H1 (cell line): ENCODE measurements at regions not wholly inside any gene's neighbourhood (a gene's known extent, or its start where the extent isn't known, plus 50 kb on each side); places are given as distances from the start of the nearest gene placed in this dataset.

Source experiments
- CTCF ChIA-PET: fragments of 300-600 bp; sonication (Branson Sonifier 250); formaldehyde crosslinking; loops from one replicate; lab custom pipeline; 2021; ENCODE audit not compliant: partially characterized antibody; lab: Charles Lee
- POLR2A ChIA-PET: fragments of 300-600 bp; sonication (Branson Sonifier 250); formaldehyde crosslinking; loops from one replicate; lab custom pipeline; 2021; ENCODE audit warnings: inconsistent platforms; ENCODE audit not compliant: partially characterized antibody; lab: Charles Lee
- DNase-seq, 2 experiments: peaks; one replicate each; pipeline versions ENCODE4 v3.0.0 to v3.0.0-alpha.2; 2010 to 2022; ENCODE audit warnings: low spot score in 2 of 2, low read depth in 1 of 2, mixed read lengths in 1 of 2
- FAIRE-seq: peaks from 2 replicates; lab custom pipeline; 2011; peaks lifted over from hg19 to GRCh38; lab: Jason Lieb, UNC
- H2AFZ ChIP-seq: 2 replicates; pipeline ENCODE4 v1.8.1; 2012; ENCODE audit warnings: low read length, inconsistent platforms
- H2AK5ac ChIP-seq: 2 replicates; pipeline ENCODE4 v1.6.1; 2013; ENCODE audit warnings: low read depth, low read length
- H2BK120ac ChIP-seq: replicated peaks from 2 replicates; pipeline ENCODE3; 2013; ENCODE audit warnings: low read depth, low read length, inconsistent platforms
- H2BK12ac ChIP-seq: 2 replicates; pipeline ENCODE4 v1.6.1; 2013; ENCODE audit warnings: low read depth, low read length
- H2BK15ac ChIP-seq: 2 replicates; pipeline ENCODE4 v1.6.1; 2013; ENCODE audit warnings: low read length
- H2BK20ac ChIP-seq: 2 replicates; pipeline ENCODE4 v1.6.1; 2013; ENCODE audit warnings: low read length
- H2BK5ac ChIP-seq: 2 replicates; pipeline ENCODE4 v1.6.1; 2013; ENCODE audit warnings: low read depth, low read length
- H3K14ac ChIP-seq: 2 replicates; pipeline ENCODE4 v1.6.1; 2013; ENCODE audit warnings: inconsistent platforms; ENCODE audit not compliant: insufficient read length
- H3K18ac ChIP-seq: 2 replicates; pipeline ENCODE4 v1.6.1; 2013; ENCODE audit warnings: low read length; ENCODE audit errors: extremely low read depth
- H3K23ac ChIP-seq: 2 replicates; pipeline ENCODE4 v1.6.1; 2013; ENCODE audit warnings: inconsistent platforms; ENCODE audit not compliant: insufficient read length
- H3K23me2 ChIP-seq: 2 replicates; pipeline ENCODE4 v1.6.1; 2013; ENCODE audit warnings: low read depth, low read length
- H3K27ac ChIP-seq: 2 replicates; pipeline ENCODE4 v1.6.1; 2011; ENCODE audit warnings: low read depth, low read length, inconsistent platforms
- H3K27me3 ChIP-seq, 4 experiments: replicated peaks in 1 of 4; 1 replicate in 1 of 4; 2 replicates in 3 of 4; pipeline versions ENCODE4 v1.6.1 to v1.8.1; 2011 to 2013; ENCODE audit warnings: low read length in 3 of 4, mild to moderate bottlenecking in 3 of 4, inconsistent platforms in 2 of 4, mixed read lengths in 2 of 4, moderate library complexity in 1 of 4; ENCODE audit not compliant: control insufficient read depth in 3 of 4, insufficient read depth in 3 of 4; ENCODE audit errors: extremely low read depth in 1 of 4
- H3K36me3 ChIP-seq, 4 experiments: 2 replicates each; pipeline versions ENCODE4 v1.6.1 to v1.8.1; 2011 to 2013; ENCODE audit warnings: mild to moderate bottlenecking in 4 of 4, low read length in 3 of 4, moderate library complexity in 2 of 4, control low read depth in 1 of 4, inconsistent platforms in 1 of 4; ENCODE audit not compliant: insufficient read depth in 4 of 4, control insufficient read depth in 2 of 4
- H3K4ac ChIP-seq: replicated peaks from 2 replicates; pipeline ENCODE3; 2013; ENCODE audit warnings: low read length, low read depth, mixed read lengths, inconsistent platforms; ENCODE audit not compliant: insufficient read length
- H3K4me1 ChIP-seq, 4 experiments: replicated peaks in 1 of 4; 1 replicate in 1 of 4; 2 replicates in 3 of 4; pipeline versions ENCODE4 v1.6.1 to v1.8.1; 2011 to 2013; ENCODE audit warnings: low read length in 3 of 4, inconsistent platforms in 2 of 4, mixed read lengths in 1 of 4; ENCODE audit not compliant: insufficient read depth in 4 of 4, control insufficient read depth in 3 of 4
- H3K4me2 ChIP-seq, 2 experiments: 2 replicates each; pipeline versions ENCODE4 v1.6.1 to v1.8.1; 2011 to 2013; ENCODE audit warnings: low read depth in 2 of 2, low read length in 2 of 2, control low read depth in 1 of 2, inconsistent platforms in 1 of 2, mild to moderate bottlenecking in 1 of 2; ENCODE audit not compliant: insufficient read depth in 1 of 2
- H3K4me3 ChIP-seq, 4 experiments: fragments of 200-600, 300-600 bp in 1 of 4; sonication (generic), shearing (Covaris generic), sonication (Bioruptor Twin) in 1 of 4; 2 replicates each; pipeline versions ENCODE4 v1.5.1 to v1.8.1; 2011 to 2016; ENCODE audit warnings: low read length in 4 of 4, low read depth in 3 of 4, control low read depth in 2 of 4, inconsistent platforms in 2 of 4, mild to moderate bottlenecking in 2 of 4, mixed read lengths in 1 of 4, moderate library complexity in 1 of 4; ENCODE audit not compliant: insufficient read depth in 2 of 4; ENCODE audit errors: extremely low read depth in 1 of 4
- H3K56ac ChIP-seq: replicated peaks from 2 replicates; pipeline ENCODE3; 2013; ENCODE audit warnings: low read depth, mild to moderate bottlenecking, mixed read lengths, low read length, inconsistent platforms; ENCODE audit not compliant: insufficient read length
- H3K79me1 ChIP-seq: 2 replicates; pipeline ENCODE4 v1.6.1; 2013; ENCODE audit warnings: low read depth, low read length, control low read depth
- H3K79me2 ChIP-seq, 2 experiments: 2 replicates each; pipeline versions ENCODE4 v1.6.1 to v1.8.1; 2012 to 2013; ENCODE audit warnings: low read length in 2 of 2, mild to moderate bottlenecking in 2 of 2, inconsistent platforms in 1 of 2; ENCODE audit not compliant: insufficient read depth in 2 of 2, control insufficient read depth in 1 of 2
- H3K9ac ChIP-seq, 4 experiments: replicated peaks in 1 of 4; 1 replicate in 1 of 4; 2 replicates in 3 of 4; pipeline versions ENCODE4 v1.6.1 to v1.8.1; 2011 to 2013; ENCODE audit warnings: low read depth in 3 of 4, low read length in 3 of 4, control low read depth in 2 of 4, mild to moderate bottlenecking in 2 of 4, moderate library complexity in 2 of 4, inconsistent platforms in 1 of 4; ENCODE audit errors: extremely low read depth in 1 of 4
- H3K9me3 ChIP-seq, 2 experiments: 2 replicates each; pipeline versions ENCODE4 v1.6.1 to v1.8.1; 2012 to 2013; ENCODE audit warnings: mild to moderate bottlenecking in 2 of 2, moderate library complexity in 2 of 2, control low read depth in 1 of 2, inconsistent platforms in 1 of 2, low read depth in 1 of 2, low read length in 1 of 2, mixed read lengths in 1 of 2; ENCODE audit not compliant: insufficient read depth in 2 of 2
- H4K20me1 ChIP-seq, 2 experiments: replicated peaks in 1 of 2; 2 replicates each; pipeline versions ENCODE3 to v1.8.1; 2011 to 2013; ENCODE audit warnings: inconsistent platforms in 2 of 2, low read length in 2 of 2, mild to moderate bottlenecking in 1 of 2; ENCODE audit not compliant: insufficient read depth in 2 of 2, control insufficient read depth in 1 of 2
- H4K5ac ChIP-seq: 2 replicates; pipeline ENCODE4 v1.6.1; 2013; ENCODE audit warnings: low read length, low read depth, mixed read lengths, inconsistent platforms; ENCODE audit not compliant: insufficient read length
- H4K8ac ChIP-seq: 2 replicates; pipeline ENCODE4 v1.8.0; 2013; ENCODE audit warnings: mild to moderate bottlenecking, moderate library complexity, low read length, inconsistent platforms; ENCODE audit not compliant: insufficient read depth; ENCODE audit errors: extremely low read depth
- H4K91ac ChIP-seq: replicated peaks from 2 replicates; pipeline ENCODE3; 2013; ENCODE audit warnings: low read length, mixed read lengths, inconsistent platforms; ENCODE audit not compliant: insufficient read length
- ATF3 ChIP-seq: IDR thresholded peaks from 2 replicates; pipeline ENCODE4 v1.6.1; 2011; ENCODE audit warnings: low read depth, mild to moderate bottlenecking, low read length; ENCODE audit not compliant: insufficient read depth
- BACH1 ChIP-seq: IDR thresholded peaks from 2 replicates; pipeline ENCODE4 v1.6.1; 2012; ENCODE audit warnings: low read length, improper control_type of control experiment
- BCL11A ChIP-seq, 2 experiments: IDR thresholded peaks; one replicate each; pipeline ENCODE4 v1.6.1; 2011; ENCODE audit warnings: low read depth in 2 of 2, low read length in 2 of 2, mild to moderate bottlenecking in 2 of 2
- CBX8 ChIP-seq: fragments of 300-800, 300-1000 bp; sonication (generic); IDR thresholded peaks from 2 replicates; pipeline ENCODE4 v1.7.1; 2016; ENCODE audit warnings: low read depth, low read length, borderline replicate concordance
- CREB1 ChIP-seq: IDR thresholded peaks from 2 replicates; pipeline ENCODE4 v1.6.1; 2012; ENCODE audit warnings: inconsistent platforms
- E2F6 ChIP-seq: IDR thresholded peaks from 2 replicates; pipeline ENCODE4 v1.6.1; 2012; ENCODE audit warnings: inconsistent platforms
- EP300 ChIP-seq, 2 experiments: IDR thresholded peaks; 1 replicate in 1 of 2; 2 replicates in 1 of 2; pipeline ENCODE4 v1.6.1; 2011 to 2012; ENCODE audit warnings: low read depth in 2 of 2, low read length in 2 of 2, mild to moderate bottlenecking in 2 of 2, borderline replicate concordance in 1 of 2, inconsistent platforms in 1 of 2, moderate library complexity in 1 of 2
- FOSL1 ChIP-seq: IDR thresholded peaks from 2 replicates; pipeline ENCODE4 v1.6.1; 2011; ENCODE audit warnings: mild to moderate bottlenecking, low read depth, low read length, moderate library complexity; ENCODE audit not compliant: insufficient read depth
- HDAC6 ChIP-seq: IDR thresholded peaks from one replicate; pipeline ENCODE4 v1.7.1; 2012; ENCODE audit warnings: low read depth, mild to moderate bottlenecking, inconsistent platforms, low read length, moderate library complexity
- POU5F1 ChIP-seq: IDR thresholded peaks from 2 replicates; pipeline ENCODE4 v1.6.1; 2011; ENCODE audit warnings: low read depth, mild to moderate bottlenecking, low read length, moderate library complexity
- RFX5 ChIP-seq: IDR thresholded peaks from 2 replicates; pipeline ENCODE4 v1.6.1; 2011; ENCODE audit warnings: low read depth, low read length, improper control_type of control experiment, borderline replicate concordance
- SP1 ChIP-seq: IDR thresholded peaks from 2 replicates; pipeline ENCODE4 v1.6.1; 2011; ENCODE audit warnings: low read depth, low read length
- SRF ChIP-seq: IDR thresholded peaks from 2 replicates; pipeline ENCODE4 v1.6.1; 2011; ENCODE audit warnings: mild to moderate bottlenecking, low read depth, low read length, moderate library complexity
- TCF12 ChIP-seq: IDR thresholded peaks from 2 replicates; pipeline ENCODE4 v1.6.1; 2011; ENCODE audit warnings: low read depth, mild to moderate bottlenecking, low read length
- YY1 ChIP-seq: IDR thresholded peaks from 2 replicates; pipeline ENCODE4 v1.6.1; 2011; ENCODE audit warnings: low read depth, mild to moderate bottlenecking, low read length
- WGBS, 2 experiments: shearing (Covaris generic) in 1 of 2; methylation state at CpG; one replicate each; pipeline versions ENCODE4 v1.1.6 to v1.1.7; 2013 to 2015; ENCODE audit warnings: low lambda C conversion rate in 2 of 2, mixed read lengths in 2 of 2, inconsistent platforms in 1 of 2, low coverage in 1 of 2, missing lambda C conversion rate in 1 of 2; ENCODE audit not compliant: insufficient replicate concordance in 2 of 2, insufficient coverage in 1 of 2, insufficient read length in 1 of 2; ENCODE audit errors: extremely low coverage in 1 of 2, missing lambda C conversion rate in 1 of 2; 5-methylcytosine and 5-hydroxymethylcytosine counted together

GRCh38 chr3:110349295-110349694, 722.3 kb upstream of the NECTIN3 start:
- Histone ChIP-seq H3K9me3 (no peaks in the 10 kb centered on the region), H2BK20ac (no peak overlapping the region), H3K56ac (no peak overlapping the region), H2BK5ac (no peak overlapping the region), H2BK120ac (no peak overlapping the region), H3K36me3 (no peaks in the 10 kb centered on the region), H2AFZ (no peak overlapping the region), H3K79me1 (no peaks in the 10 kb centered on the region), H3K18ac (no peak overlapping the region), H3K27ac (no peak overlapping the region), H3K4ac (no peak overlapping the region), H4K91ac (no peak overlapping the region), H3K27me3 (no peaks in the 10 kb centered on the region), H3K23me2 (no peaks in the 10 kb centered on the region), H3K4me2 (no peak overlapping the region), H4K5ac (no peak overlapping the region), H2AK5ac (no peak overlapping the region), H4K8ac (no peak overlapping the region), H2BK12ac (no peak overlapping the region), H3K4me1 (no peaks in the 10 kb centered on the region), H3K23ac (no peak overlapping the region), H3K9ac (no peak overlapping the region), H2BK15ac (no peak overlapping the region), H3K4me3 (no peak overlapping the region), H3K14ac (no peak overlapping the region), H4K20me1 (no peaks in the 10 kb centered on the region), H3K79me2 (no peaks in the 10 kb centered on the region)
- WGBS, 2 experiments, result 90% methylated on average over 2 of the region's 2 CpGs; no CpG with 5 or more reads in 1 of the 2 experiments
- POLR2A ChIA-PET, result no interaction called here
- DNase-seq, result no peak
- no peak for FAIRE-seq
- CTCF ChIA-PET, result no interaction called here
- TF ChIP-seq E2F6 (no peak), YY1 (no peak), TCF12 (no peak), SRF (no peak), BCL11A (IDR thresholded peaks at IDR 0.05; ENCODE audit: low read depth in 2 of 2, low read length in 2 of 2) (no peak), CREB1 (no peak), ATF3 (no peak), HDAC6 (no peak), FOSL1 (no peak), POU5F1 (no peak), BACH1 (no peak), SP1 (no peak), EP300 (IDR thresholded peaks at IDR 0.05; ENCODE audit: borderline replicate concordance in 1 of 2, low read depth in 2 of 2, low read length in 2 of 2) (no peak), RFX5 (no peak), CBX8 (no peak)
